Kidney (tissue), 13 donors: ENCODE measurements at regions not wholly inside any gene's neighbourhood (a gene's known extent, or its start where the extent isn't known, plus 50 kb on each side); places are given as distances from the start of the nearest gene placed in this dataset.

Experiments used
- DNase-seq, 5 donors: peaks; one replicate each; pipeline ENCODE4 v3.0.0-alpha.2; 2013 to 2020
- FAIRE-seq: peaks from 2 replicates; lab custom pipeline; 2012; peaks lifted over from hg19 to GRCh38; lab: Jason Lieb, UNC
- H3K27ac ChIP-seq, 2 donors: one replicate each; pipeline ENCODE4 v1.7.0; 2013; ENCODE audit warnings: low read depth in 2 of 2, low read length in 2 of 2, inconsistent platforms in 1 of 2
- H3K27me3 ChIP-seq: one replicate; pipeline ENCODE4 v1.7.1; 2013; ENCODE audit warnings: low read length, inconsistent platforms; ENCODE audit not compliant: control insufficient read depth, insufficient read depth
- H3K36me3 ChIP-seq, 3 donors: one replicate each; pipeline versions ENCODE4 v1.7.0 to v1.7.1; 2013; ENCODE audit warnings: low read length in 3 of 3, control low read depth in 1 of 3, inconsistent platforms in 1 of 3; ENCODE audit not compliant: insufficient read depth in 3 of 3, control insufficient read depth in 2 of 3
- H3K4me1 ChIP-seq, 3 donors: one replicate each; pipeline versions ENCODE4 v1.7.0 to v1.7.1; 2013; ENCODE audit warnings: low read length in 3 of 3, inconsistent platforms in 1 of 3, low read depth in 1 of 3; ENCODE audit not compliant: control insufficient read depth in 2 of 3, insufficient read depth in 2 of 3
- H3K4me3 ChIP-seq, 3 donors: one replicate each; pipeline versions ENCODE4 v1.7.0 to v1.8.1; 2013; ENCODE audit warnings: low read length in 3 of 3, control low read depth in 1 of 3, inconsistent platforms in 1 of 3
- H3K9ac ChIP-seq, 3 donors: one replicate each; pipeline versions ENCODE4 v1.7.0 to v1.7.1; 2013; ENCODE audit warnings: low read length in 3 of 3, control low read depth in 1 of 3, inconsistent platforms in 1 of 3
- H3K9me3 ChIP-seq, 3 donors: one replicate each; pipeline versions ENCODE4 v1.7.0 to v1.7.1; 2013; ENCODE audit warnings: low read length in 3 of 3, control low read depth in 1 of 3, inconsistent platforms in 1 of 3; ENCODE audit not compliant: control insufficient read depth in 2 of 3, insufficient read depth in 1 of 3
- intact Hi-C: fragments of 100-400 bp; cut with DNase I; formaldehyde crosslinking; loops from one replicate; pipeline ENCODE4 v1.11.1; 2022
- TF ChIP-seq, protein P1 (sequence below): IDR thresholded peaks from 3 replicates; pipeline ENCODE4 v1.5.1; 2012; ENCODE audit warnings: mild to moderate bottlenecking, moderate library complexity, borderline replicate concordance; ENCODE audit not compliant: insufficient read depth; ENCODE audit errors: extremely low read depth
- donor health status: control.
- donor health status: control.
- donor health status: control.
- donor health status: control.
- donor health status: control.
- donor health status: DM: yes; HTN: yes; CAD: no.
- donor health status: Normal renal cell carcinoma (clear cell type).

DNA sequence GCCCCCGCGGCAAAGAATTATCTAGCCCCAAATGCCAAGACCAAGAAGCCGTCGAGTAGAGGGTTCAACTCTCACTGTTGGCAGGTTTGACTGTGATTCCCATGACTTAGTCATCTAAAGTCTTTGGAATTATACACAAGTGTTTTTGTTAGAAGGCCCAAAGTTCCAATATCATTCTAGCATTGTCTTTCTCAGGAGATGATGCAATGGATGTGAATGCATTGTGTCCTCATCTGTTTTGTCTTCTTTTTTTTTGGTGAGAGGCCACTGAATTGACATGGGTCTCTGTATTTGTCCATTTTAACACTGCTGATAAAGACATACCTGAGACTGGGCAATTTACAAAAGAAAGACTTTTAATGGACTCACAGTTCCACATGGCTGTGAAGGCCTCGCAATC lies 290.5 kb upstream of the ZFP64 start:
- DNase-seq (no peak), FAIRE-seq (no peak)
- Histone ChIP-seq H3K27ac (no peak overlapping the region), H3K9me3 (no peaks in the 10 kb centered on the region), H3K9ac (no peak overlapping the region), H3K27me3 (no peaks in the 10 kb centered on the region), H3K4me1 (no peaks in the 10 kb centered on the region), H3K4me3 (no peak overlapping the region), H3K36me3 (no peaks in the 10 kb centered on the region)
- TF ChIP-seq, protein P1, sequence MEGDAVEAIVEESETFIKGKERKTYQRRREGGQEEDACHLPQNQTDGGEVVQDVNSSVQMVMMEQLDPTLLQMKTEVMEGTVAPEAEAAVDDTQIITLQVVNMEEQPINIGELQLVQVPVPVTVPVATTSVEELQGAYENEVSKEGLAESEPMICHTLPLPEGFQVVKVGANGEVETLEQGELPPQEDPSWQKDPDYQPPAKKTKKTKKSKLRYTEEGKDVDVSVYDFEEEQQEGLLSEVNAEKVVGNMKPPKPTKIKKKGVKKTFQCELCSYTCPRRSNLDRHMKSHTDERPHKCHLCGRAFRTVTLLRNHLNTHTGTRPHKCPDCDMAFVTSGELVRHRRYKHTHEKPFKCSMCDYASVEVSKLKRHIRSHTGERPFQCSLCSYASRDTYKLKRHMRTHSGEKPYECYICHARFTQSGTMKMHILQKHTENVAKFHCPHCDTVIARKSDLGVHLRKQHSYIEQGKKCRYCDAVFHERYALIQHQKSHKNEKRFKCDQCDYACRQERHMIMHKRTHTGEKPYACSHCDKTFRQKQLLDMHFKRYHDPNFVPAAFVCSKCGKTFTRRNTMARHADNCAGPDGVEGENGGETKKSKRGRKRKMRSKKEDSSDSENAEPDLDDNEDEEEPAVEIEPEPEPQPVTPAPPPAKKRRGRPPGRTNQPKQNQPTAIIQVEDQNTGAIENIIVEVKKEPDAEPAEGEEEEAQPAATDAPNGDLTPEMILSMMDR, result no peak
- intact Hi-C loops, result no loop called here

GRCh38 chr20:52481443-52481842 lies 289.9 kb upstream of the ZFP64 start:
- Histone ChIP-seq H3K9ac (no peak overlapping the region), H3K27me3 (no peaks in the 10 kb centered on the region), H3K36me3 (no peaks in the 10 kb centered on the region), H3K4me3 (no peak overlapping the region), H3K9me3 (no peaks in the 10 kb centered on the region), H3K27ac (no peak overlapping the region), H3K4me1 (no peaks in the 10 kb centered on the region)
- intact Hi-C loops, result no loop called here
- TF ChIP-seq, protein P1, result no peak
- FAIRE-seq, result no peak
- DNase-seq, result peak in 4 of 5 donors; percentile 44 to 82 (median 49)

- DNase-seq (no peak), FAIRE-seq (no peak)
- Histone ChIP-seq H3K27ac (no peak overlapping the region), H3K9me3 (no peaks in the 10 kb centered on the region), H3K4me3 (no peak overlapping the region), H3K27me3 (no peaks in the 10 kb centered on the region), H3K4me1 (no peaks in the 10 kb centered on the region), H3K36me3 (no peaks in the 10 kb centered on the region), H3K9ac (no peak overlapping the region)
- TF ChIP-seq, protein P1, result no peak
- intact Hi-C loops, result no loop called here
These were observed 284.6 kb upstream of the ZFP64 start for GRCh38 chr20:52476074-52476750.

DNA sequence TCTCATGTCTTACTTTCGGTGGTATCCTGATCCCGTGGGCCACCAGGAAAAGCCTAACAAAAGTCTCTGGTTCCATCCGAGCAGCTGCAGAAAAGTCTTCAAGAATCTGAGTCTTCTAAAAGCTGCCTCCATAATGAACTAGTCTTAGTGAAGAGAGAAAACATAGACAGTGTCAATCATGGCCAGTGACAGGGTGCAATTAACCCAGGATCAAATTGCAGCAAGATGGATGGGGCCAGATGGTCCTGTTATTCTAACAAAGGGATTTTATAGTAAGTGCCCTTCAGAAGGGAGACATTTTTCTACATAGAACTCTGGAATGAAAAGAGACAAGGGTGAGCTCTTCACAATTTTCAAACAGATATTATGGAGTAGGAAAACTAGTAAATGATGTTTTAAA lies 281.6 kb upstream of the ZFP64 start:
- Histone ChIP-seq H3K9me3 (no peaks in the 10 kb centered on the region), H3K4me1 (no peaks in the 10 kb centered on the region), H3K9ac (no peak overlapping the region), H3K27ac (no peak overlapping the region), H3K27me3 (no peaks in the 10 kb centered on the region), H3K4me3 (no peak overlapping the region), H3K36me3 (no peaks in the 10 kb centered on the region)
- DNase-seq (peak in 3 of 5 donors; percentile 33 to 37 (median 35)), FAIRE-seq (no peak)
- TF ChIP-seq, protein P1, result no peak
- intact Hi-C loops, result no loop called here
